Cardiac fibroblast (primary cell): ENCODE measurements at regions not wholly inside any gene's neighbourhood (a gene's known extent, or its start where the extent isn't known, plus 50 kb on each side); places are given as distances from the start of the nearest gene placed in this dataset.

Experiments
- DNase-seq, 2 donors: peaks; one replicate each; pipeline versions ENCODE4 v3.0.0 to v3.0.0-alpha.2; 2010; ENCODE audit warnings: low read depth in 2 of 2
- H3K4me3 ChIP-seq, 2 donors: replicated peaks in 1 of 2; 1 replicate in 1 of 2; 2 replicates in 1 of 2; pipeline ENCODE4 v1.5.1; 2011; ENCODE audit warnings: low read depth in 2 of 2, low read length in 2 of 2, mild to moderate bottlenecking in 2 of 2, moderate library complexity in 1 of 2
- CTCF ChIP-seq: IDR thresholded peaks from one replicate; pipeline ENCODE4 v1.5.1; 2011; ENCODE audit warnings: low read depth, mild to moderate bottlenecking, low read length, inconsistent platforms

GRCh38 chr7:106418094-106418493 is 133.3 kb upstream of the NAMPT start:
- peak; percentile 85 to 92 for DNase-seq
- no peak for TF ChIP-seq CTCF
- no peak overlapping the region for H3K4me3 ChIP-seq

- DNase-seq: peak in 1 of 2 donors; percentile 39
- no peak overlapping the region for H3K4me3 ChIP-seq
- no peak for TF ChIP-seq CTCF
These were observed 132.6 kb upstream of the NAMPT start for GRCh38 chr7:106417273-106417902.

DNA sequence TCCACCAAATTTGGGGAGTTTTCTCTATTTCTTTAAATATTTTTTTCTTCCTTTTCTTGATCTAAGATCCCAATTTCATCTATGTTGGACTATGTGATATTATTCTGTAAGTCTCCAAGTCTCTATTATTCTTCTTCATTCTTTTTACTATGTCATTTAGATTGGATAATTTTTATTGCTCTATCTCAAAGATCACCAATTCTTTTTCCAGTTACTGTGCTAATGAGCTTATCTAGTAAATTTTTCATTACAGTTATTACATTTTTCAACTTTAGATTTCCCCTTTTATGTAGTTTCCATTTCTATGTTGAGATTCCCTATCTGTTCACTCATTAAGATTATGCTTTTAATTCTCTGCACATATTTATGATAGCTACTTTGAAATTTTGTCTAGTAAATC is 131.6 kb upstream of the NAMPT start:
- DNase-seq: no peak
- no peak for TF ChIP-seq CTCF
- no peak overlapping the region for H3K4me3 ChIP-seq

DNA sequence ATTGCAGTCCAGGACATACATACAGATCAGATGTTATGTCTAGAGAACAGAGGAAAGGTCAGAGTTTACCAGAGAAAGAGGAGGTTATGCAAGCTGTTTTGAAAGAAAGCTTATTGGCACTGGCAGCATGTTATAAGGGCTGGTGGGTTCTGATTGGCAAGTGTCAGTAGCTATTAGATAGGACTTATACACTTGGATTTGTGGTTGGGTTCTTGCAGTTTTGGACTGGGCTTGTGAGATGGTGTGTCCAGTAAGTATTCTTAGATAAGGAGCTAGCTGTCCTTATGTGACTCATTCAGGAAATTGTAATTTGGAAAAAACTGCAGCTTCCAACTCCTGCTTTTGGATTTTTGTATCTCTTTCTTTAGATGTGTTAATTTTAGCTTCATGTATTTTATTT is 130.7 kb upstream of the NAMPT start:
- H3K4me3 ChIP-seq: no peak overlapping the region
- peak; percentile 29 to 54 for DNase-seq
- TF ChIP-seq CTCF: no peak

DNA sequence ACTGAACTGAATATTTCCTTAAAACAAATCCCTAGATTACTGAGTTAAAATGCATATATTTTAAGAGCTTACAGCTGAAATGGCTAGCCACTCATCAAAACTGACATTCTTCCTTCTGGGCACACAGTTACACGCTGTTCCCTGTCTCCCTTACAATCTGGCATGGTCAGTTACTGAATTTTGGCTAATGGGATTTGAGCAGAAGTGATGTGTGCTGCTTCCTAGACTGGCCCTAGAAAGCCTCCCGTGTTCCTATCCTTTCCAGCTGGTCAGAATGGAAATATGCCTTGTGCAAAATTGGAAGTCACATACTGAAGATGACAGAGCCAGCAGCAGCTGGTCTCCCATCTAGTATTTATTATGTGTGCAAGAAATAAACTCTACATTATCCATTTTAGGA is 128.7 kb upstream of the NAMPT start:
- no peak overlapping the region for H3K4me3 ChIP-seq
- no peak for DNase-seq
- no peak for TF ChIP-seq CTCF

GRCh38 chr7:106405697-106406141 is 120.9 kb upstream of the NAMPT start:
- no peak overlapping the region for H3K4me3 ChIP-seq
- no peak for TF ChIP-seq CTCF
- no peak for DNase-seq

- no peak for TF ChIP-seq CTCF
- DNase-seq: no peak
- no peak overlapping the region for H3K4me3 ChIP-seq
These were observed 118.1 kb upstream of the NAMPT start for GRCh38 chr7:106402898-106403297.
